Stimulated activated CD4-positive, alpha-beta T cell treated with anti-CD3 and anti-CD28 coated beads, Interleukin-15, amount 100 ng/mL, for 1 hour (primary cell): ENCODE measurements at regions not wholly inside any gene's neighbourhood (a gene's known extent, or its start where the extent isn't known, plus 50 kb on each side); places are given as distances from the start of the nearest gene placed in this dataset.
"Not testable (repeated sequence)": the region's sequence is repeated elsewhere in the genome, so short reads cannot be mapped to it uniquely, and the experiment has no call there.

Experiments
- DNase-seq, 2 donors: peaks; one replicate each; pipeline ENCODE4 v3.0.0-alpha.2; 2020; ENCODE audit warnings: low read depth in 1 of 2, low spot score in 1 of 2

DNA sequence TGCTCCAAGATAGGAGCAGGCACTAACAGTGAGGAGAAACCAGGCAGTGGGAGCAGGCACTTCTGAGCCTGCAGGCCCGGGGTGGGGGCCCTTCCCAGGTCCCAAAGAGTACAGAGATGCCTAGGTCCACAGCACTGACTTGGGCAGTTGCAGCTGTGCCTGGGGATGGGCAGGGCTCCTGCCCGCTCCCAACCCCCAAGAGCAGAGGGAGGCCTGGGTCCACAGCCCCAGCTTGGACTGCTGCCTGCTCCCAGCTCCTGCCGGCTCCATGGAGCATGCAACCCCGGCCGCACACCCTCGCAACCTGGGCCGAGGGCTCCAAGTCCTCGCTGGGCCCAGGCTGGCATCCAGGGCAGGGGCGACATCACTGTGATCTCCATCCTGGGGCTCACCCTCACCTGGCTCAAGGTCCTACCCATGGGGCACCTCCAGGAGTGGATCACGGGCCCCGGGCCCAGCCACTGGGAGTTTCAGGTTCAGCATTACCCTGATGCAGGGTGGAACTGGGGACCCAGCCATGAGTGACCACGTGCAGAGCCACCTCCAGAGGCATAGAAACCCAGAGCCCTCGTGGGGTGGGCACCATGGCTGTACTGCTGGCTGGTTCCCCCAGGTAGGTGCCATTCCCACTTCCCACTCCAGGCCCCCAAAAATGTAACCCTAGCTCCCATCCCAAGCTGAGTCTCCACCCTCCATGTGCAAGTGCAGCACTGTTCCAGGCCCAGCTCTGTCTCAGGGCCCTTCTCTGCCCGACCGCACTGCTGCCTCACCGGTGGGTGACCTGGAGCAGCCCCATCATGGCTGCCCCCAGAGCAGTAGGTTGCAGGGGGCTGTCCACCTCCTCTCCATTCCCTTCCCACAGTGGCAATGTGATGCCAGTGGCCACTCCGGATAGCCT is 325.6 kb downstream of the NR4A2 start:
- no peak for DNase-seq

DNA sequence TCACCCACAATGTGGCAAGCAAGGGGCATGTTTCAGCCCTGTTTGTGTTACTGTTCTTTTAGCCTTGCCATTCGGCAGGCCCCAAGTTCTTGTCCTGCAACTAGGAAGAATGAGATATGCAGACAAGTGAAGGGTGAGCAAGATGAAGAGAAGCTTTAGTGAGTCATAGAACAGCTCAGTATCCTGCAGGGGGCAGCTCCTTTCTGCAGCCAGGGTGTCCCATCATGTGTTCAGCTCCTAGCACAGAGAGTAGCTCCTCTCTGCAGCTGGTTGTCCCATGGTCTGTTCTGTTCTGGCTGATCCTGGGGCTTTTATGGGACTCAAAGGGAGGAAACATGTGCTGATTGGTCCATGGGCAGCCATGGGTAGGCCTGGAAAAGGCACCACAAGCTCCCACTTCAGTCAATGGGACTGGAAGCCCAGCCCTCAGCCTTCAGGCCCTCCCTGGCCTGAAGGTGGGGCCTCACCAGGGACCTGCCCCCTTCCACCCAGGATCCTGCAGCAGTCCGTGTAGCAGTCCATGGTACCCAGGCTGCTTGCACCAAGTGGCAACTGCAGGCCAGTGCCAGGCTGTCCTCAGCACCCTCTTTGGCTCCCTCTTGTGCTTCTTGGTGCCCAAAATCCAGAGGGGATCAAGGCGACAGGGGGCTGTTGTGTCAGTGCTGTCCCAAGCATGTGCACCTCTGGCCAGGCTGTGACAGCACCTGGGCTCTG is 326.4 kb downstream of the NR4A2 start:
- DNase-seq = no peak

DNA sequence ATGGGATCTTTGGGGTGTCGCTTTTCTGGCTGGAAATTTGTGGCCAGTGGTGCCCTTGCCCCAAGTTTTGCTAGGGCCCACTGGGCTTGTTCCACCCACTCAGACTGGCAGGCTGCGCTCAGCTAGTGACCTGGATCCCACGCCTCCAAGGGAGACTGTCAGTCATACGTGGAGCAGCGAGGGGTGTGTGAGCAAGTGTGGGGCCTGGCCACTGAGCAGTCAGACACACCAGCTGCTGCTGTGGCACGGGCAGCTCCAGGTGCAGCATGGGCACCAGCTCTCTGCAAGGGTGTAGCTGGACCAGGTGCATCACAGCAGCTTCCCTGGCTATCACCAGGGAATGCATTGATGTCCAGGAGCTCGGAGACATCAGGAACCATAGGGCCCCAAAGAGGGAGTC is 327.0 kb downstream of the NR4A2 start:
- DNase-seq = no peak

DNA sequence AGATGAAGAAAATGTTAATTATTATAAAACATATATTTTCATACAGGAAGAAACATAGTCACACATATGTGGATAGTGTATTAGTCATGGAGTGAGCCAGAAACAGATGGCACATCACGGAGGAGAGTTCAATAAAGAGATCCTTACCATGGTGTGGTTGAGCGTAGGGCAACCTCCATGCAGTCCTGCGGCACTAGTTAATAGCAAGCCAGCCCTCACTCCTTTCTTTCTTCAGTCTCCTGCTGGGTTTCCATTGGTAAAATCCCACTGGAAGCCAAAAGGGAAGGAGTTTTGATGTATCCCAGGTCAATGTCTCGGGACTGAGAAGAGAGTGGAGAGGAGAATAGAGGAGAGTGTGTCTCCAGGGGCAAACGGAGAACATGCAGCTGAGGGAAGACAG is 328.1 kb downstream of the NR4A2 start:
- no peak for DNase-seq

DNA sequence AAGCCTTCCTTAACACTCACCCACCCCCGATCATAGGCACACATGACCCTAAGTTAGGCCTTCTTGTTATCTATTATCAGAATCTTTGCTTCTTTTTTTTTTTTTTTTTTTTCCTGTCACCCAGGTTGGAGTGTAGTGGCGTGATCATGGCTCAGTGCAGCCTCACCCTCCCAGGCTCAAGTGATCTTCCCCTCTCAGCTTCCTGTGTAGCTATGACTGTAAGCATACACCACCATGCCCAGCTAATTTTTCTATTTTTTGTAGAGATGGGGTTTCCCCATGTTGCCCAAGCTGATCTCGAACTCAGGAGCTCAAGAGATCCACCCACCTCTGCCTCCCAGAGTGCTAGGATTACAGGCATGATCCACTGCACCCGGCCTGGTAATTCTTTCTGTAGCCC is 328.7 kb downstream of the NR4A2 start:
- DNase-seq = no peak

DNA sequence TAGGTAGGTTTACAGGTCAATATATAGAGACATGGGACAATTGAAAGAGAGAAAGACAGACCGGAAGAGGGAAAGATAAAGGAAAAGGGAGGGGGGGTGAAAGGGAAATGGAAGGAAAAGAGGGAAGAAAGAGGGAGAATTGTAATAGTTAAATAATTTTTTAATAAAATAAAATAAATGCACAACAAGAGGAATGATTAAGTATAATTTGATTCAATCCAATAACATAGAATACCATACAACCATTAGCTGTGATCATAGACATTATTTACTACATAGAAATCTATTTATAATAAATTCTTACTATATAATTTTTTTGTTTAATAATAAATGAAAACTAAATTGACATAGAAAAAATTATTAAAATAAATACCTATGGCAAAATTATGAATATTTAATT is 330.7 kb downstream of the NR4A2 start:
- DNase-seq = no peak

DNA sequence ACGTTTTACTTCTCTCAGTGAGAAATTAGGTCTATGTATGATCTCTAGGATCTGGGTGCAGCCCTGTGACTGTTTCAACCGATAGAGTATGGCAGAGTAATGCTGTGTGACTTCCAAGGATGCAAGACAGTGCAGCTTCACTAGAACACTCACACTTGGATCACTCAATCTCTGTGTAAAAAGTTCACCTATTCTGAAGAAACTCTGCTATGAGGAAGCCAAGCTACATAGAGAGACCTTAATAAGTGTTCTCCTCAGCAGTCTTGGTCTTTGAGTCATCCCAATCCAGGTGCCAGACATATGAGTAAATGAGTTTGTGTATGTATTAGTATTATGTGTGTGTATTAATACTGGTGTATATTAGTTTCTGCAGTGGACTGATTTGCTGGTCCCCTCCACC is 335.0 kb downstream of the NR4A2 start:
- no peak for DNase-seq

DNA sequence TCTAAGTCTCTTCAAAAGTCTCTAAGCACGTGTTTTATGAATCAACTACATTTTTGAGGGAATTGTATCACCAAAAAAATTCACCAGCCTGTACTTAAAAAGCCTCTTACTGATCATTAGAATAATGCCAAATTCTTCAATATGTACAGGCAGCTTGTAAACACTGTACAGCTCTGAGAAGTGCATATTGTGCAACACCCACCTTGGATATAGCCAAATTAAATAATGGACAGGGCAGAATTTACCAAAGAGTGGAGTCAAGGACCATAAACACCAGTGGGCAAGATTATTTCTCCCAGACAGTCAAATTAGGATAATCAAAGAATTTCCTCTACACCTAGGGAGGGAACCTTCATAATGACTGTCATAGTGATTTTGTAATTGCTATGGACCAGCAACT is 338.2 kb downstream of the NR4A2 start:
- no peak for DNase-seq

DNA sequence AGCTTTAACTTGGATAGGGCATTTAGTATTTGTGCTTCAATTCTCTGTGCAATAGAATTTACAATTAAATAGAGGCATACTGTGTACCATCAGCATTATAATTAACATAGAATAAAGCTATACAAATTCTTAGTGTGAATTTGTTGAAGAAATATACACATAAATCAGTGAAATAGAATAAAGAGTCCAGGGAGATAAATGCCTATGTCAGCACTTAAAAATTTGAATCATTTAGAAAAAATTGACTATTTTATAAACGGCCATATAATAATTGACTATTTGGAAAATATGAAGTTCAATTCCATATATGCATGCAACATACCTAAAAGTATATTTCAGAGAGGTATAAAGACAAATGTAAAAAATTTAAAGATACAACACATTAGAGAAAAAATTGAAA is 348.7 kb downstream of the NR4A2 start:
- no peak for DNase-seq

DNA sequence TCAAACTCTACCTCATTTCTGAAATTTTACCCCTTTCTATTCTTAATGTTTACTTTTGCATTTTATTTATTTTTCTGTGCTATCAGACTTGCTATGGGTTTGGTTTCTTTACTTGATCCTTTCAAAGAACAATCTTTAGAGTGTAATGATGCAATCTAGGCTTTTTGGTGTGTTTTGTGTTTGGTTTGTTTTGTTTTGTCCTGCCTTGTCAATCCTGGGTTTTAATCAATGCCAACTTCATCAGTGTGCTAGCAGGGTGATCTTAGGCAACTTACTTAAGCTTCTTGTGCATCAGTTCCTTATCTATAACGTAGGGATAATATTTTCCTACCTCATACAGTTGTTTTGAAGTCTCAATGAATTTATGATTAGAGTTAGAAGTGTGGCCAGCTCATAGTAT is 350.4 kb downstream of the NR4A2 start:
- no peak for DNase-seq

DNA sequence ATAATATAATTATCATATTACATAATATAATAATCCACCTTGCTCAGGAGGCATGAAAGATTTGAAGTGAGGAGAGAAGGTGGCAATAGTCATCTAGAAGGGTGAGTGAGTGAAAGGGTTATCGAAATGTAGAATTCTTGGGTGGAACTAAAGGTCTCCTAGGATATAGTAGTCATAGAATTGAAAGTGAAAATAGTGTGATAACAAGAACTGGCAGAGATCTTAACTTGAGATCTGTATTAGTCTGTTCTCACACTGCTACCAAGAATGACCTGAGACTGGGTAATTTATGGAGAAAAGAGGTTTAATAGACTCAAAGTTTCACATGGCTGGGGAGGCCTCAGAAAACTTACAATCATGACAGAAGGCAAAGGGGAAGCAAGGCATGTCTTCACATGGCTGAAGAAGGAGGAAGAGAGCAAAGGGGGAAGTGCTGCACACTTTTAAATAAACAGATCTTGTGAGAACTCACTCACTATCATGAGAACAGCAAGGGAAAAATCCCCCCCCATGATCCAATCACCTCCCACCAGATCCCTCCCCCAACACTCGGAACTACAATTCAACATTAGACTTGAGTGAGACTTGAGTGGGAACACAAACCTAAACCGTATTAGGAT is 351.5 kb downstream of the NR4A2 start:
- no peak for DNase-seq

DNA sequence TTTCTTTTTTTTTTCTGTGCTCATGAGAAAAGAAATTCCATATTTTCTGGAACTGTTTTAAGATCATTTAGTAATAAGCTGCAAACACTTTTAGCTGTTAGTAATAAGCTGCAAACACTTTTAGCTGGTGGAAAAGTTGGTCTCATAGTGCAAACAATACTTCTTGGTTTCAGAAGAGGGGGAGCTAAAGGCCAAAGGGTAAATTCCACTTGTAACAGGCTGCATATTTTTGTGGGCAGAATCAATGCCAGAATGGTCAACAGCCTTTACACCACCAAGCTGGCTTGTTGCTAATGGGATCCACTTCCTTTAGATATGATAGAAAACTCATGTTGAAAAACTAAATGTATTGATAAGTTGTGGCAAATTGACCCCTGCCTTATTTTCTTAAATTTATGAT is 356.8 kb downstream of the NR4A2 start:
- no peak for DNase-seq

DNA sequence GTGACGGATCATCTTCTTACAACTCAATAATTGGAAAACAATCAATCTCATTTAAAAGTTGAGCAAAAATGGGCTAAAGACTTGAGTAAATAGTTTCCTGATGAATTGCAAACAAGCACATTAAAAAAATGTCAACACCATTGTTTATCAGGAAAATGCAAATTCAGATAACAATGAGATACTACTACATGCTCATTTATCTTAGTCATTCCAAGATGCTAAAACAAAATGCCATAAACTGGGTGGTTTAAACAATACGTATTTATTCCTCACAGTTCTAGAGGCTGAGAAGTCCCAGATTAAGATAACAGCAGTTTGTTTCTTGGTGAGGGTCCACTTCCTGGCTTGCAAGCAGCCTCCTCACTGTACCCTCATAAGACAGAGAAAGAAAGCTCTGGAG is 359.6 kb downstream of the NR4A2 start:
- no peak for DNase-seq

DNA sequence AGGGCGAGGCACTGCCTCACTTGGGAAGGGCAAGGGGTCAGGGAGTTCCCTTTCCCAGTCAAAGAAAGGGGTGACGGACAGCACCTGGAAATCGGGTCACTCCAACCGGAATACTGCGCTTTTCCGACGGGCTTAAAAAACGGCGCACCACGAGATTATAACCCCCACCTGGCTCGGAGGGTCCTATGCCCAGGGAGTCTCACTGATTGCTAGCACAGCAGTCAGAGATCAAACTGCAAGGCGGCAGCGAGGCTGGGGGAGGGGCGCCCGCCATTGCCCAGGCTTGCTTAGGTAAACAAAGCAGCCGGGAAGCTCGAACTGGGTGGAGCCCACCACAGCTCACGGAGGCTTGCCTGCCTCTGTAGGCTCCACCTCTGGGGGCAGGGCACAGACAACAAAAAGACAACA is 366.5 kb downstream of the NR4A2 start:
- not testable (repeated sequence) for DNase-seq

DNA sequence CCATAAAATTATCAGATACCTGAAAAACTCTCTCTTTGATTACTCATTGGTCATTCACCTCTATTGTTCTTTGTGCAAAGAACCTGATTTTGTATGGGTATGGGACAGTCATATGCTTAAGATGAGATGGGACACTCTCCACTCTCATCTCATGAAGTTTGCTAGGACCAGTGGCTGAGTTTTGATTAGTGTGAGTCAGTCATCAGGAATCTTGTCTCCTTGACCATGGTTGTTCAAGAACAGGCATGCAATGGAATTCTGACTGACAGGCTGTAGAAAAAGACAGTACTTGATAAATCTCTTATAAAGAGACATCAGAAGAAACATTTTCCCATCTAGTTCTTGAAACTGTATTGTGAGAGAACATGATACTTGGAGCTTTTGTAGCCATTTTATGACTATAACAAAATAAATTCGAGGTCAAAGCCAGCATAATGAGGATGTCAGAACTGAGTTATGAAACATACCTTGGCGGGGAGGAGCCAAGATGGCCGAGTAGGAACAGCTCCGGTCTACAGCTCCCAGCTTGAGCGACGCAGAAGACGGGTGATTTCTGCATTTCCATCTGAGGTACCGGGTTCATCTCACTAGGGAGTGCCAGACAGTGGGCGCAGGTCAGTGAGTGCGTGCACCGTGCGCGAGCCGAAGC is 367.0 kb downstream of the NR4A2 start:
- no peak for DNase-seq

DNA sequence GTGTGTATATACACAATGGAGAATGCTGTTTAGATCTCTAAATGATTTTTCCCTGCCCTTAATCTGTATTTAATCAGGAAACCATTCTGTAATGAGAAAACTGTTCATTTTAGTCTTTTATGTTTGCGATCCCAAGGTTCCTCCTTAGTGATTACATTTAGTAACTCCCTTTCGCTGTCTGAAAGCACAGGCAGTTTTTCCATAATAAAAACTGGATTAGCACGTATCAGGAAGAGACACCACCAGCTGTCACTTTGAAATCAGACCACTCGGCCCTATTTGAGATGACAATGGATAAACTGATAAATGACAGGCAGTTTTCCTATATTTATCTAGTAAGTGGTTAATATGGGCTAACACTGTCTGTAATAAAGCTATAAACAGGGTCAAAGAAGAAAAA is 370.9 kb downstream of the NR4A2 start:
- no peak for DNase-seq

DNA sequence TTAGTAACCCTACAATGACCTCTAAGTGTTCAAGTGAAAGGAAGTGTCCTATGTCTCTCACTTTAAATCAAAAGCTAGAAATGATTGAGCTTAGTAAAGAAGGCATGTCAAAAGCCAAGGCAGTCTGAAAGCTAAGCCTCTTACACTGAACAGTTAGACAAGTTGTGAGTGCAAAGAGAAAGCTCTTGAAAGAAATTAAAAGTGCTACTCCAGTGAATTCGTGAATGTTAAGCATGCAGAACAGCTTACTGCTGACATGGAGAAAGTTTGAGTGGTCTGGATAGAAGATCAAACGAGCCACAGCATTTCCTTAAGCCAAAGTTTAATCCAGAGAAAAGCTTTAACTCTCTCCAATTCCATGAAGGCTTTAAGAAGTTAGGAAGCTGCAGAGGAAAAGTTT is 373.7 kb downstream of the NR4A2 start:
- no peak for DNase-seq

DNA sequence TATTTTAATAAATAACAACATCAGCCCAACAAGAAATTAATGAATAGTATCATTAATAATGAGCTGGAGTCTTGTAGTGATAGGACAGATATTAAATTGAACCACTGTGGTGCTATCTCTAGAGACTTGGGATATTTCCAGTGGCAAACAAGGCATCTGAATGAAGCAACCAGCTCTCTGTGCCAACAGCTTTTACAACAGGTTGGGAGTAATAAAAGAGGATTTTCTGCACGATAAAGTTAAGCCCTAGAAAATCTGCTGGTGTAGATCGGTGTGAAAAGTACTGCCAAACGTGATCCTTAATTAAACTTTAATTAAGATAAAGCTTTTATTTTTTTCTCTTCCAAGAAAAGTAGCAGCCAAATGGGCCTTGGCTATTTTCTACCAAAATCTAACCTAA is 385.5 kb downstream of the NR4A2 start:
- no peak for DNase-seq

DNA sequence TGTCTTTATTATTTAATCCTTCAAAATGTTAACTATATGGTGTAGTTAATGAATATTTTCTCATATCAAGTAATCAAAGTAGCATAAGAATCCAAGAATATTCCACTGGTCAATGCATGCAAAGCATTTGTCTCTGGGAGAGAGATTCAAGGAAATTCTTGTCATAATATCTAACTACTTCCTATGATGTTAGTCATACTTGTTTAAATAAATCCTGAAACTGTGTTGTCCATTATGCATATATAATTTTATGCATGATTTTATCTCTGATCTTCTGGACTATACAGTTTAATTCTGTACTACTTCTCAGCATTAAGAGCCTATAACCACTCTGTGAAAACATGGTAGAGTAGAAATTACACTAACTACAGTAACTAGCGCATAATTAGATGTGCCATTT is 388.3 kb downstream of the NR4A2 start:
- DNase-seq = no peak

DNA sequence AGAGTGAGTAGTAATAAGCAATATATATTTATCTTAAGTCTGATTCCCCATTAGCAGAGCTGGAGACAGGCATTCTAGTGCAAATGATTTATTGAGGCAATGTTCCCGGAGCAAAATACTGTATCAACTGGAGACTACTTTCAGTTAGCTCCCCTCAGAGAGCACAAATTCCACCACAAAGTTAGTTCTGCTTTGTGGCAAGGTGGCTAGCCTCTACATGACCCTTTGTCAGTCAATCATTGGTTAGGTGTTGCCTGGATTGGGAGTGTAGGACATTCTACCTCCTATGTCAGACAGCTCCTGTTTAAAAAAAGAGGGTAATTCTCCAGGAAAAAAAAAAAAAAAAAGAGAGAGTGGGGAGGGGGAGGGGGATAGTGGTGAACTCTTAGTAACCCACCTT is 402.2 kb downstream of the NR4A2 start:
- DNase-seq = no peak

DNA sequence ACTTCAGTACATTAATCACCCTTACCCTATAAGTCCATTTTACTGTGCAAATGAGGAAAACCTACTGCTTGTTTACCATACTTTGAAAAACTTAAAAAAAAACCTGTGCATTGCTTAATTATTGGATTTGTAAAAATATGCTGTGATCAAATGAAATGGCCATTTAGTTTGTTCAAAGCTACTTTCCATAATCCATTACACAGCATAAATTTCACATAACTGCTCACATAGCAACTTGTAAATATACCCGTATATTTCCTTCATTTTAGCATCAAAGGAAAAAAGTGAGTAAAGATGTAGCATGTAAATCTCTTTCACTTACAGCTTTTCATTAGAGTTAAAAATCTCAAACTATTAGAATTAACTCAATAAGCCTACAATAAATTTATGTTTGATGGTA is 415.1 kb downstream of the NR4A2 start:
- DNase-seq = no peak

DNA sequence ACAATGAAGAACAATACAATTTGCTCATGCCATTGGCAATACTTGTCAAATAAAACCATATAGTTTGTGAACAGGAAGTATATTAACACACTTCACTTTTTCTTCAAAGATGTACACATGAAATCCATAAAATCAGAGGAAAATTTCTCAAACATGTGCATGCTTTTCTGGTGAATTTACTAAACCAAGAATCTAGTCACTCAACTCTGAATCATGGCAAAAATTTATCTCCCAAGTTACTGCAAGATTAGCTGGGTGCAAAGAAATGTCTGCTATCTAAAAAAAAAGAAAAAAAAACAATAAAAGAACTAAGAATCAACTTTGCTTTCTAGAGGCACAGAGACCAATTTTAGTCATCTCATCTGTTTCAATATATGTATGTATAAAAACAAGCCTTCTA is 419.2 kb downstream of the NR4A2 start:
- DNase-seq = no peak
